Keratinocyte (primary cell): ENCODE measurements at regions not wholly inside any gene's neighbourhood (a gene's known extent, or its start where the extent isn't known, plus 50 kb on each side); places are given as distances from the start of the nearest gene placed in this dataset.

Experiments
- DNase-seq: peaks from one replicate; pipeline ENCODE4 v3.0.0-alpha.2; 2011; ENCODE audit warnings: low read depth, missing footprints, low spot score
- FAIRE-seq: peaks from 2 replicates; lab custom pipeline; 2011; peaks lifted over from hg19 to GRCh38; lab: Jason Lieb, UNC
- H2AFZ ChIP-seq: 2 replicates; pipeline ENCODE4 v1.6.0; 2012; ENCODE audit warnings: low read length, control low read depth, inconsistent platforms; ENCODE audit not compliant: control insufficient read depth
- H3K27ac ChIP-seq: 2 replicates; pipeline ENCODE4 v1.5.1; 2011; ENCODE audit warnings: low read length; ENCODE audit not compliant: control insufficient read depth, insufficient read depth
- H3K27me3 ChIP-seq: 3 replicates; pipeline ENCODE4 v1.6.0; 2011; ENCODE audit warnings: low read length; ENCODE audit not compliant: control insufficient read depth, insufficient read depth; ENCODE audit errors: extremely low read depth
- H3K36me3 ChIP-seq, 2 experiments: 2 replicates in 1 of 2; 3 replicates in 1 of 2; pipeline ENCODE4 v1.5.1; 2011; ENCODE audit warnings: low read length in 2 of 2, mild to moderate bottlenecking in 1 of 2; ENCODE audit not compliant: control insufficient read depth in 2 of 2, insufficient read depth in 2 of 2; ENCODE audit errors: extremely low read depth in 1 of 2
- H3K4me1 ChIP-seq: 3 replicates; pipeline ENCODE4 v1.5.1; 2011; ENCODE audit warnings: low read length; ENCODE audit not compliant: control insufficient read depth, insufficient read depth; ENCODE audit errors: extremely low read depth
- H3K4me2 ChIP-seq: 3 replicates; pipeline ENCODE4 v1.6.0; 2011; ENCODE audit warnings: low read depth, low read length; ENCODE audit not compliant: control insufficient read depth, insufficient read depth; ENCODE audit errors: extremely low read depth
- H3K4me3 ChIP-seq, 3 experiments: fragments of 200-600 bp in 1 of 3; sonication (generic) in 1 of 3; 2 replicates in 2 of 3; 3 replicates in 1 of 3; pipeline ENCODE4 v1.5.1; 2011 to 2016; ENCODE audit warnings: low read length in 3 of 3, mild to moderate bottlenecking in 3 of 3, control low read depth in 2 of 3, inconsistent platforms in 1 of 3, low read depth in 1 of 3, mixed read lengths in 1 of 3, mixed run types in 1 of 3, moderate library complexity in 1 of 3; ENCODE audit not compliant: control insufficient read depth in 2 of 3, insufficient read depth in 2 of 3; ENCODE audit errors: extremely low read depth in 1 of 3
- H3K79me2 ChIP-seq: 2 replicates; pipeline ENCODE4 v1.6.0; 2012; ENCODE audit warnings: low read length; ENCODE audit not compliant: control insufficient read depth, insufficient read depth
- H3K9ac ChIP-seq: 3 replicates; pipeline ENCODE4 v1.6.0; 2011; ENCODE audit warnings: low read length; ENCODE audit not compliant: control insufficient read depth, insufficient read depth; ENCODE audit errors: extremely low read depth
- H3K9me1 ChIP-seq: 3 replicates; pipeline ENCODE4 v1.6.0; 2011; ENCODE audit warnings: low read length; ENCODE audit not compliant: control insufficient read depth, insufficient read depth; ENCODE audit errors: extremely low read depth
- H3K9me3 ChIP-seq: 2 replicates; pipeline ENCODE4 v1.5.1; 2012; ENCODE audit warnings: low read depth, low read length; ENCODE audit not compliant: control insufficient read depth
- H4K20me1 ChIP-seq: 3 replicates; pipeline ENCODE4 v1.6.0; 2011; ENCODE audit warnings: low read length; ENCODE audit not compliant: control insufficient read depth, insufficient read depth; ENCODE audit errors: extremely low read depth
- CTCF ChIP-seq, 3 experiments: IDR thresholded peaks in 1 of 3; conservative IDR thresholded peaks in 1 of 3; optimal IDR thresholded peaks in 1 of 3; 2 replicates in 2 of 3; 3 replicates in 1 of 3; pipeline versions ENCODE3 to v1.5.1; 2011; ENCODE audit warnings: low read length in 3 of 3, mild to moderate bottlenecking in 3 of 3, moderate library complexity in 2 of 3, control low read depth in 1 of 3, inconsistent platforms in 1 of 3; ENCODE audit not compliant: insufficient read depth in 2 of 3; ENCODE audit errors: extremely low read depth in 1 of 3
- EZH2 ChIP-seq: IDR thresholded peaks from one replicate; pipeline ENCODE4 v1.6.1; 2012; ENCODE audit warnings: inconsistent platforms, mild to moderate bottlenecking, low read length, moderate library complexity
- dilution Hi-C: fragments of 300-500 bp; cut with MboI; formaldehyde crosslinking; loops from one replicate; pipeline ENCODE4 v1.7.0; 2020; ENCODE audit warnings: low sequenced_read_pairs; ENCODE audit not compliant: extremely low pct_ligation_motif_present
- small RNA-seq, 3 experiments: library from RNA; depleted of rRNA; stranded (forward); fragments of <200 nt; gene quantifications; one replicate each; pipeline ENCODE3, GENCODE V24; 2012; ENCODE audit warnings: low read depth in 3 of 3, low replicate concordance in 1 of 3; ENCODE audit not compliant: insufficient read length in 3 of 3

GRCh38 chr13:77969299-77969698 is 50.7 kb upstream of the EDNRB start:
- Histone ChIP-seq H3K27ac (no peak overlapping the region), H3K4me2 (no peak overlapping the region), H3K9me3 (no peaks in the 10 kb centered on the region), H3K9me1 (no peaks in the 10 kb centered on the region), H3K9ac (no peak overlapping the region), H3K36me3 (no peaks in the 10 kb centered on the region), H2AFZ (no peak overlapping the region), H3K4me3 (no peak overlapping the region), H4K20me1 (no peaks in the 10 kb centered on the region), H3K27me3 (no peaks in the 10 kb centered on the region), H3K4me1 (no peaks in the 10 kb centered on the region), H3K79me2 (no peaks in the 10 kb centered on the region)
- dilution Hi-C loops = no loop called here
- FAIRE-seq = no peak
- DNase-seq = no peak
- TF ChIP-seq CTCF (optimal IDR thresholded peaks at IDR 0.05 in 1 of 3, IDR thresholded peaks at IDR 0.05 in 1 of 3, conservative IDR thresholded peaks at IDR 0.05 in 1 of 3; ENCODE audit: extremely low read depth in 1 of 3, insufficient read depth in 2 of 3, low read length in 3 of 3) (no peak), EZH2 (no peak)

Small RNA genes in the stretch of these regions (small RNA-seq; reads per million reads assigned to genes)
- gene RNY3P3 = 0 reads per million in 3 experiments
